HG02798 (cell line): ENCODE measurements at regions not wholly inside any gene's neighbourhood (a gene's known extent, or its start where the extent isn't known, plus 50 kb on each side); places are given as distances from the start of the nearest gene placed in this dataset.

Source experiments
- ATAC-seq: cut with Tn5 transposase; IDR thresholded peaks from one replicate; pipeline ENCODE4 v1.9.1; 2021; ENCODE audit warnings: mild to moderate bottlenecking; ENCODE audit not compliant: unreplicated experiment, poor library complexity

GRCh38 chr6:90865513-90865912, 278.6 kb upstream of the MAP3K7 start:
- no peak for ATAC-seq

- ATAC-seq: no peak
These were observed 276.2 kb upstream of the MAP3K7 start for GRCh38 chr6:90863043-90863442.

GRCh38 chr6:90860822-90861601, 274.1 kb upstream of the MAP3K7 start:
- no peak for ATAC-seq

- no peak for ATAC-seq
These were observed 272.7 kb upstream of the MAP3K7 start for GRCh38 chr6:90859612-90860011.

GRCh38 chr6:90859056-90859455, 272.2 kb upstream of the MAP3K7 start:
- ATAC-seq: no peak

- no peak for ATAC-seq
These were observed 262.8 kb upstream of the MAP3K7 start for GRCh38 chr6:90849686-90850085.

GRCh38 chr6:90846824-90847223, 260.0 kb upstream of the MAP3K7 start:
- no peak for ATAC-seq

GRCh38 chr6:90835596-90836212, 248.8 kb upstream of the MAP3K7 start:
- no peak for ATAC-seq

- ATAC-seq: no peak
These were observed 242.4 kb upstream of the MAP3K7 start for GRCh38 chr6:90829311-90829710.

- ATAC-seq: no peak
These were observed 233.6 kb upstream of the MAP3K7 start for GRCh38 chr6:90820436-90820835.

- no peak for ATAC-seq
These were observed 232.6 kb upstream of the MAP3K7 start for GRCh38 chr6:90819483-90819882.

- no peak for ATAC-seq
These were observed 231.3 kb upstream of the MAP3K7 start for GRCh38 chr6:90818163-90818562.

- ATAC-seq: no peak
These were observed 229.9 kb upstream of the MAP3K7 start for GRCh38 chr6:90816764-90817163.

- no peak for ATAC-seq
These were observed 224.8 kb upstream of the MAP3K7 start for GRCh38 chr6:90811596-90812226.

- ATAC-seq: no peak
These were observed 222.2 kb upstream of the MAP3K7 start for GRCh38 chr6:90809035-90809434.

GRCh38 chr6:90807791-90808701, 221.2 kb upstream of the MAP3K7 start:
- ATAC-seq: no peak

- no peak for ATAC-seq
These were observed 218.8 kb upstream of the MAP3K7 start for GRCh38 chr6:90805619-90806155.

- no peak for ATAC-seq
These were observed 217.1 kb upstream of the MAP3K7 start for GRCh38 chr6:90803956-90804355.

GRCh38 chr6:90795078-90795477, 208.2 kb upstream of the MAP3K7 start:
- ATAC-seq: no peak

GRCh38 chr6:90793771-90794170, 206.9 kb upstream of the MAP3K7 start:
- ATAC-seq: no peak
